PC-3 (cell line): ENCODE measurements at regions not wholly inside any gene's neighbourhood (a gene's known extent, or its start where the extent isn't known, plus 50 kb on each side); places are given as distances from the start of the nearest gene placed in this dataset.

Source experiments
- ATAC-seq: fragments of 200-7000 bp; cut with Tn5 transposase; 2 replicates; pipeline ENCODE4 v1.9.1; 2020; ENCODE audit warnings: mild to moderate bottlenecking, moderate library complexity
- BruUV-seq: library from RNA; stranded (reverse); fragments of 400-500 nt; replicated peaks from 2 replicates; lab custom pipeline; 2021; lab: Mats Ljungman, UMichigan
- CTCF ChIA-PET: fragments of 300-600 bp; sonication (Branson Sonifier 250); formaldehyde crosslinking; loops from one replicate; lab custom pipeline; 2022; ENCODE audit warnings: antibody characterized with exemption; lab: Charles Lee
- POLR2A ChIA-PET: fragments of 300-600 bp; sonication (Branson Sonifier 250); formaldehyde crosslinking; loops from one replicate; lab custom pipeline; 2022; ENCODE audit warnings: antibody characterized with exemption; ENCODE audit not compliant: unreplicated experiment; lab: Charles Lee
- DNase-seq: peaks from one replicate; pipeline ENCODE4 v3.0.0-alpha.2; 2015
- H2AFZ ChIP-seq: fragments of 300-600 bp; sonication (generic); 2 replicates; pipeline ENCODE4 v1.6.0; 2016; ENCODE audit warnings: antibody characterized with exemption, low read length
- H3F3A ChIP-seq: fragments of 300-600 bp; sonication (generic); one replicate; pipeline ENCODE4 v1.6.0; 2017; ENCODE audit warnings: antibody characterized with exemption, low read length, control low read depth, mild to moderate bottlenecking; ENCODE audit not compliant: unreplicated experiment
- H3K27ac ChIP-seq: fragments of 300-600 bp; sonication (generic); 2 replicates; pipeline ENCODE4 v1.5.1; 2016; ENCODE audit warnings: mild to moderate bottlenecking, low read length
- H3K27me3 ChIP-seq: fragments of 300-600 bp; sonication (generic); 2 replicates; pipeline ENCODE4 v1.6.1; 2016; ENCODE audit warnings: low read length, mixed read lengths
- H3K36me3 ChIP-seq: fragments of 300-600 bp; sonication (generic); 2 replicates; pipeline ENCODE4 v1.6.1; 2016; ENCODE audit warnings: low read depth, mixed run types, low read length, mixed read lengths
- H3K4me1 ChIP-seq: fragments of 300-600 bp; sonication (generic); 2 replicates; pipeline ENCODE4 v1.5.1; 2016; ENCODE audit warnings: low read length; ENCODE audit not compliant: insufficient read depth
- H3K4me2 ChIP-seq: fragments of 300-600 bp; sonication (generic); 2 replicates; pipeline ENCODE4 v1.6.0; 2016; ENCODE audit warnings: low read length
- H3K4me3 ChIP-seq: fragments of 300-600 bp; sonication (generic); 2 replicates; pipeline ENCODE4 v1.5.1; 2016; ENCODE audit warnings: mild to moderate bottlenecking, low read length, mixed read lengths
- H3K79me2 ChIP-seq: fragments of 300-600 bp; sonication (generic); 2 replicates; pipeline ENCODE4 v1.6.1; 2017; ENCODE audit warnings: low read length, mixed read lengths
- H3K9ac ChIP-seq: fragments of 300-600 bp; sonication (generic); 2 replicates; pipeline ENCODE4 v1.6.0; 2016; ENCODE audit warnings: mild to moderate bottlenecking, low read length
- H3K9me2 ChIP-seq: fragments of 300-600 bp; sonication (generic); replicated peaks from 2 replicates; pipeline ENCODE4 v1.6.1; 2016; ENCODE audit warnings: mixed run types, low read length, mixed read lengths
- H3K9me3 ChIP-seq: fragments of 300-600 bp; sonication (generic); 2 replicates; pipeline ENCODE4 v1.6.1; 2016; ENCODE audit warnings: low read length, mixed read lengths
- H4K20me1 ChIP-seq: fragments of 300-600 bp; sonication (generic); 2 replicates; pipeline ENCODE4 v1.6.1; 2016; ENCODE audit warnings: low read length, mixed read lengths
- EZH2 ChIP-seq: fragments of 300-600 bp; sonication (generic); IDR thresholded peaks from one replicate; pipeline ENCODE4 v1.6.1; 2017; ENCODE audit warnings: antibody characterized with exemption, mild to moderate bottlenecking, low read length; ENCODE audit not compliant: unreplicated experiment
- EZH2phosphoT487 ChIP-seq: fragments of 300-600 bp; sonication (generic); IDR thresholded peaks from 2 replicates; pipeline ENCODE4 v1.6.1; 2018; ENCODE audit warnings: mild to moderate bottlenecking, antibody characterized with exemption, low read length, borderline replicate concordance
- intact Hi-C: fragments of 100-400 bp; cut with micrococcal nuclease; formaldehyde crosslinking; loops from 2 replicates; pipeline ENCODE4 v1.9.0; 2023
- TF ChIP-seq, protein P1 (sequence below): fragments of 300-600 bp; sonication (generic); conservative IDR thresholded peaks from 2 replicates; pipeline ENCODE4 v1.5.1; 2017; ENCODE audit warnings: antibody characterized with exemption, low read depth, mild to moderate bottlenecking, low read length

DNA sequence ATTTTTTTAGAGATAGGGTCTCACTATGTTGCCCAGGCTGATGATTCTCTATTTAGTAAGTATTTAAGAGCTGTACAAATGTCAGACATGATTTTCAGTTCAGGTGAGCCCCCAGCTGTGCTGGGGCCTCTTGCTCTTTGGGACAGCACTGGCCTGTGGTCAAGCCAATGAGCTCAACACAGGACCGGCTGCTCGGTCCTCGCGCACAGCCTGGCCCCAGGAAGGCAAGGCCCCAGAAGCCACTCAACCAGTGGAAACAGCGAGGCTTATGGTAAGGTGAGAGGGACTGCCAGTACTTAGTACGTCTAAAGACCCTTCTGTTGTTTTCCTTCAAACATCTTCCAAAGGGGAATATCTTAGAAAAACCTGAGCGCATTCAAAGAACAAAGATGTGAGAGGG, 211.8 kb downstream of the SKIDA1 start:
- Histone ChIP-seq H3K27me3 (no peaks in the 10 kb centered on the region), H3F3A (no peaks in the 10 kb centered on the region), H3K9me2 (no peaks in the 10 kb centered on the region), H2AFZ (no peak overlapping the region), H3K9ac (no peak overlapping the region), H3K79me2 (no peaks in the 10 kb centered on the region), H3K4me3 (no peak overlapping the region), H3K36me3 (no peaks in the 10 kb centered on the region), H3K4me1 (no peaks in the 10 kb centered on the region; the same call in 1 of the 2 replicates), H4K20me1 (no peaks in the 10 kb centered on the region), H3K4me2 (no peak overlapping the region), H3K9me3 (no peaks in the 10 kb centered on the region), H3K27ac (no peak overlapping the region)
- intact Hi-C loops: no loop called here
- TF ChIP-seq EZH2phosphoT487 (no peak), EZH2 (no peak)
- TF ChIP-seq, protein P1, sequence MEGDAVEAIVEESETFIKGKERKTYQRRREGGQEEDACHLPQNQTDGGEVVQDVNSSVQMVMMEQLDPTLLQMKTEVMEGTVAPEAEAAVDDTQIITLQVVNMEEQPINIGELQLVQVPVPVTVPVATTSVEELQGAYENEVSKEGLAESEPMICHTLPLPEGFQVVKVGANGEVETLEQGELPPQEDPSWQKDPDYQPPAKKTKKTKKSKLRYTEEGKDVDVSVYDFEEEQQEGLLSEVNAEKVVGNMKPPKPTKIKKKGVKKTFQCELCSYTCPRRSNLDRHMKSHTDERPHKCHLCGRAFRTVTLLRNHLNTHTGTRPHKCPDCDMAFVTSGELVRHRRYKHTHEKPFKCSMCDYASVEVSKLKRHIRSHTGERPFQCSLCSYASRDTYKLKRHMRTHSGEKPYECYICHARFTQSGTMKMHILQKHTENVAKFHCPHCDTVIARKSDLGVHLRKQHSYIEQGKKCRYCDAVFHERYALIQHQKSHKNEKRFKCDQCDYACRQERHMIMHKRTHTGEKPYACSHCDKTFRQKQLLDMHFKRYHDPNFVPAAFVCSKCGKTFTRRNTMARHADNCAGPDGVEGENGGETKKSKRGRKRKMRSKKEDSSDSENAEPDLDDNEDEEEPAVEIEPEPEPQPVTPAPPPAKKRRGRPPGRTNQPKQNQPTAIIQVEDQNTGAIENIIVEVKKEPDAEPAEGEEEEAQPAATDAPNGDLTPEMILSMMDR: no peak
- ChIA-PET CTCF (no interaction called here), POLR2A (no interaction called here)
- ATAC-seq (no peak), DNase-seq (no peak)
- BruUV-seq: no TSS peak

GRCh38 chr10:21311426-21311825, 214.1 kb downstream of the SKIDA1 start:
- Histone ChIP-seq H3K36me3 (no peaks in the 10 kb centered on the region), H3K4me3 (no peak overlapping the region), H3K79me2 (no peaks in the 10 kb centered on the region), H2AFZ (no peak overlapping the region), H3K27me3 (no peaks in the 10 kb centered on the region), H3F3A (no peaks in the 10 kb centered on the region), H3K9ac (no peak overlapping the region), H3K27ac (no peak overlapping the region), H3K4me1 (no peaks in the 10 kb centered on the region; the same call in 1 of the 2 replicates), H3K9me3 (no peaks in the 10 kb centered on the region), H3K4me2 (no peak overlapping the region), H3K9me2 (no peaks in the 10 kb centered on the region), H4K20me1 (no peaks in the 10 kb centered on the region)
- ATAC-seq (no peak), DNase-seq (no peak)
- intact Hi-C loops: no loop called here
- no TSS peak for BruUV-seq
- ChIA-PET CTCF (no interaction called here), POLR2A (no interaction called here)
- TF ChIP-seq, protein P1: no peak
- TF ChIP-seq EZH2 (no peak), EZH2phosphoT487 (no peak)

DNA sequence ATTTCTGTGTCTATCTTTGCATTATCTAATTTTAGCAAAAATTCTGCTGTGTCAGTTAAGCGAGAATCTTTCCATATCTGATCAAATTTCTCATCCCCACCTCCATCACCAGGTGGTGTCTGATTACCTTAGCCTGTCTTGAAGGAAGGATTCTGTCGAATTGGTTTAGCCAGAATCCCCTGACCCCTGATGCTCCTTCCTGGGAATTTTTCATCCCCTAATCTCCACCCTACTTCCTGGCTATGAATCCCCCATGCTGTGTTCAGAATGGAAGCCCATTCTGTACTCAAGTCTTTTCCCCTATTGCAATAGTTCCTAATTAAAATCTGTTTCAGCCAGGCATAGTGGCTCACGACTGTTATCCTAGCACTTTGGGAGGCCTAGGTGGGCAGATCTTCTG, 216.1 kb downstream of the SKIDA1 start:
- Histone ChIP-seq H3K4me2 (no peak overlapping the region), H3K9ac (no peak overlapping the region), H3K9me3 (no peaks in the 10 kb centered on the region), H3K4me3 (no peak overlapping the region), H3K9me2 (no peaks in the 10 kb centered on the region), H3K27ac (no peak overlapping the region), H2AFZ (no peak overlapping the region), H3K79me2 (no peaks in the 10 kb centered on the region), H4K20me1 (no peaks in the 10 kb centered on the region), H3K27me3 (no peaks in the 10 kb centered on the region), H3K36me3 (no peaks in the 10 kb centered on the region), H3K4me1 (no peaks in the 10 kb centered on the region), H3F3A (no peaks in the 10 kb centered on the region)
- no peak for DNase-seq
- intact Hi-C loops: no loop called here
- no TSS peak for BruUV-seq
- CTCF ChIA-PET: no interaction called here
- POLR2A ChIA-PET: no interaction called here
- ATAC-seq: no peak
- no peak for TF ChIP-seq EZH2phosphoT487
- TF ChIP-seq, protein P1: peak; percentile 21; the same call in 1 of the 2 replicates
- TF ChIP-seq EZH2: no peak
